H9 (cell line): ENCODE measurements at regions not wholly inside any gene's neighbourhood (a gene's known extent, or its start where the extent isn't known, plus 50 kb on each side); places are given as distances from the start of the nearest gene placed in this dataset.

Experiments used
- DNase-seq: peaks from one replicate; pipeline ENCODE4 v3.0.0-alpha.2; 2017
- H2AFZ ChIP-seq: one replicate; pipeline ENCODE4 v1.6.1; 2013; ENCODE audit warnings: mild to moderate bottlenecking, low read length, control low read depth, moderate library complexity
- H2AK5ac ChIP-seq: 2 replicates; pipeline ENCODE4 v1.6.1; 2013; ENCODE audit warnings: low read length, control low read depth, mixed read lengths; ENCODE audit not compliant: insufficient read length
- H2BK120ac ChIP-seq: one replicate; pipeline ENCODE4 v1.6.1; 2013; ENCODE audit warnings: low read depth, mild to moderate bottlenecking, low read length, control low read depth, inconsistent platforms; ENCODE audit not compliant: poor library complexity, severe bottlenecking
- H2BK12ac ChIP-seq: 2 replicates; pipeline ENCODE4 v1.6.1; 2013; ENCODE audit warnings: low read length, control low read depth, mixed read lengths, low read depth; ENCODE audit not compliant: insufficient read length
- H2BK15ac ChIP-seq: 2 replicates; pipeline ENCODE4 v1.6.1; 2013; ENCODE audit warnings: low read depth, low read length, control low read depth
- H2BK20ac ChIP-seq: one replicate; pipeline ENCODE4 v1.6.1; 2013; ENCODE audit warnings: low read depth, mild to moderate bottlenecking, low read length, control low read depth, inconsistent platforms; ENCODE audit not compliant: poor library complexity, severe bottlenecking
- H2BK5ac ChIP-seq: 2 replicates; pipeline ENCODE4 v1.6.1; 2013; ENCODE audit warnings: low read length, control low read depth, mixed read lengths; ENCODE audit not compliant: insufficient read length
- H3K14ac ChIP-seq: 2 replicates; pipeline ENCODE4 v1.6.1; 2013; ENCODE audit warnings: low read length, control low read depth; ENCODE audit not compliant: insufficient read depth
- H3K18ac ChIP-seq: 2 replicates; pipeline ENCODE4 v1.6.1; 2013; ENCODE audit warnings: low read depth, mild to moderate bottlenecking, mixed read lengths, low read length, control low read depth; ENCODE audit not compliant: insufficient read length
- H3K23ac ChIP-seq: 2 replicates; pipeline ENCODE4 v1.6.1; 2013; ENCODE audit warnings: low read length, control low read depth, mixed read lengths, low read depth; ENCODE audit not compliant: insufficient read length
- H3K23me2 ChIP-seq: 2 replicates; pipeline ENCODE4 v1.6.1; 2013; ENCODE audit warnings: low read depth, mild to moderate bottlenecking, mixed read lengths, low read length, control low read depth; ENCODE audit not compliant: insufficient read length, poor library complexity, severe bottlenecking
- H3K27ac ChIP-seq: 2 replicates; pipeline ENCODE4 v1.5.1; 2013; ENCODE audit warnings: low read length, control low read depth, mixed read lengths, low read depth; ENCODE audit not compliant: insufficient read length
- H3K27me3 ChIP-seq: 2 replicates; pipeline ENCODE4 v1.6.1; 2013; ENCODE audit warnings: low read length, control low read depth, inconsistent platforms; ENCODE audit not compliant: insufficient read depth
- H3K4ac ChIP-seq: 2 replicates; pipeline ENCODE4 v1.6.1; 2013; ENCODE audit warnings: low read depth, mild to moderate bottlenecking, control low read depth, inconsistent platforms, low read length, moderate library complexity
- H3K4me1 ChIP-seq: 2 replicates; pipeline ENCODE4 v1.6.1; 2013; ENCODE audit warnings: low read length, control low read depth, inconsistent platforms; ENCODE audit not compliant: insufficient read depth
- H3K4me2 ChIP-seq: 2 replicates; pipeline ENCODE4 v1.6.1; 2013; ENCODE audit warnings: low read length, control low read depth, mixed read lengths; ENCODE audit not compliant: insufficient read length, insufficient read depth
- H3K56ac ChIP-seq: 2 replicates; pipeline ENCODE4 v1.6.1; 2013; ENCODE audit warnings: low read depth, mild to moderate bottlenecking, mixed read lengths, low read length, control low read depth; ENCODE audit not compliant: insufficient read length
- H3K79me1 ChIP-seq: 2 replicates; pipeline ENCODE4 v1.6.1; 2013; ENCODE audit warnings: low read depth, mild to moderate bottlenecking, moderate library complexity, low read length, control low read depth, inconsistent platforms; ENCODE audit not compliant: insufficient read depth, poor library complexity, severe bottlenecking
- H3K79me2 ChIP-seq: 2 replicates; pipeline ENCODE4 v1.6.1; 2013; ENCODE audit warnings: low read length, control low read depth, inconsistent platforms; ENCODE audit not compliant: insufficient read depth
- H3K9ac ChIP-seq: 2 replicates; pipeline ENCODE4 v1.6.1; 2013; ENCODE audit warnings: low read length, control low read depth, mixed read lengths; ENCODE audit not compliant: insufficient read length; ENCODE audit errors: extremely low read depth
- H3K9me3 ChIP-seq: one replicate; pipeline ENCODE4 v1.6.1; 2013; ENCODE audit warnings: low read depth, low read length, inconsistent platforms; ENCODE audit not compliant: control insufficient read depth
- H3T11ph ChIP-seq: one replicate; pipeline ENCODE4 v1.6.1; 2013; ENCODE audit warnings: mild to moderate bottlenecking, low read length, control low read depth, inconsistent platforms
- H4K20me1 ChIP-seq: one replicate; pipeline ENCODE4 v1.6.1; 2013; ENCODE audit not compliant: control insufficient read depth, insufficient read length, insufficient read depth
- H4K5ac ChIP-seq: 2 replicates; pipeline ENCODE4 v1.6.1; 2013; ENCODE audit warnings: low read depth, mild to moderate bottlenecking, mixed read lengths, low read length, control low read depth; ENCODE audit not compliant: insufficient read length
- H4K8ac ChIP-seq: replicated peaks from 2 replicates; pipeline ENCODE4 v1.6.1; 2013; ENCODE audit warnings: low read length, control low read depth, mixed read lengths, low read depth; ENCODE audit not compliant: insufficient read length
- H4K91ac ChIP-seq: 2 replicates; pipeline ENCODE4 v1.6.1; 2013; ENCODE audit warnings: low read depth, mild to moderate bottlenecking, moderate library complexity, mixed read lengths, low read length, control low read depth; ENCODE audit not compliant: insufficient read length
- H3K27ac Mint-ChIP-seq, 3 experiments: 2 replicates in 2 of 3; 3 replicates in 1 of 3; pipeline ENCODE4 v1.8.0; 2020 to 2021; ENCODE audit warnings: mixed read lengths in 3 of 3, mild to moderate bottlenecking in 1 of 3, moderate library complexity in 1 of 3
- H3K27me3 Mint-ChIP-seq: 2 replicates; pipeline ENCODE4 v1.8.0; 2021; ENCODE audit warnings: low read depth, mild to moderate bottlenecking, moderate library complexity, mixed read lengths
- H3K36me3 Mint-ChIP-seq, 3 experiments: 2 replicates in 2 of 3; 3 replicates in 1 of 3; pipeline ENCODE4 v1.8.0; 2020 to 2021; ENCODE audit warnings: low read depth in 3 of 3, mixed read lengths in 3 of 3; ENCODE audit not compliant: insufficient read depth in 1 of 3
- H3K4me1 Mint-ChIP-seq, 2 experiments: 2 replicates each; pipeline ENCODE4 v1.8.0; 2020; ENCODE audit warnings: mixed read lengths in 2 of 2
- H3K4me3 Mint-ChIP-seq, 2 experiments: 2 replicates in 1 of 2; 3 replicates in 1 of 2; pipeline ENCODE4 v1.8.0; 2020 to 2021; ENCODE audit warnings: mild to moderate bottlenecking in 2 of 2, mixed read lengths in 2 of 2, moderate library complexity in 1 of 2
- H3K9me3 Mint-ChIP-seq, 2 experiments: 2 replicates in 1 of 2; 3 replicates in 1 of 2; pipeline ENCODE4 v1.8.0; 2020; ENCODE audit warnings: mild to moderate bottlenecking in 2 of 2, mixed read lengths in 2 of 2, moderate library complexity in 1 of 2
- WGBS: extraction: QIAGEN DNeasy Blood & Tissue Kit; methylation state at CpG from one replicate; pipeline ENCODE4 v1.1.7; 2013; ENCODE audit warnings: missing lambda C conversion rate, low lambda C conversion rate, mixed read lengths; ENCODE audit not compliant: insufficient read length; ENCODE audit errors: extremely low coverage; 5-methylcytosine and 5-hydroxymethylcytosine counted together
- TF ChIP-seq, protein P1 (sequence below): fragments of 200-600 bp; sonication (generic); conservative IDR thresholded peaks from 3 replicates; pipeline ENCODE4 v1.8.0; 2021; ENCODE audit warnings: antibody characterized with exemption, mild to moderate bottlenecking

- Histone ChIP-seq H2BK12ac (no peak overlapping the region), H2AFZ (no peak overlapping the region), H3K27ac (no peak overlapping the region), H3T11ph (no peak overlapping the region), H3K79me1 (no peaks in the 10 kb centered on the region), H2BK15ac (no peak overlapping the region), H4K20me1 (no peaks in the 10 kb centered on the region), H3K9me3 (no peaks in the 10 kb centered on the region), H2BK120ac (no peak overlapping the region), H3K18ac (no peak overlapping the region), H3K23me2 (no peaks in the 10 kb centered on the region), H2AK5ac (no peak overlapping the region), H3K79me2 (no peaks in the 10 kb centered on the region), H3K14ac (no peak overlapping the region), H3K4ac (no peak overlapping the region), H2BK5ac (no peak overlapping the region), H3K27me3 (no peaks in the 10 kb centered on the region), H2BK20ac (no peak overlapping the region), H3K4me2 (no peak overlapping the region), H4K91ac (no peak overlapping the region), H3K56ac (no peak overlapping the region), H3K4me1 (no peaks in the 10 kb centered on the region), H3K23ac (no peak overlapping the region), H4K8ac (no peak overlapping the region), H3K9ac (no peak overlapping the region), H4K5ac (no peak overlapping the region)
- peaks cover 29 to 44% of the 10 kb centered on the region in 2 experiments for H3K9me3 Mint-ChIP-seq
- peaks cover 16 to 45% (median 22%) of the 10 kb centered on the region in 3 experiments for H3K36me3 Mint-ChIP-seq
- H3K4me3 Mint-ChIP-seq: no peak overlapping the region
- DNase-seq: no peak
- H3K27me3 Mint-ChIP-seq: no peaks in the 10 kb centered on the region
- TF ChIP-seq, protein P1, sequence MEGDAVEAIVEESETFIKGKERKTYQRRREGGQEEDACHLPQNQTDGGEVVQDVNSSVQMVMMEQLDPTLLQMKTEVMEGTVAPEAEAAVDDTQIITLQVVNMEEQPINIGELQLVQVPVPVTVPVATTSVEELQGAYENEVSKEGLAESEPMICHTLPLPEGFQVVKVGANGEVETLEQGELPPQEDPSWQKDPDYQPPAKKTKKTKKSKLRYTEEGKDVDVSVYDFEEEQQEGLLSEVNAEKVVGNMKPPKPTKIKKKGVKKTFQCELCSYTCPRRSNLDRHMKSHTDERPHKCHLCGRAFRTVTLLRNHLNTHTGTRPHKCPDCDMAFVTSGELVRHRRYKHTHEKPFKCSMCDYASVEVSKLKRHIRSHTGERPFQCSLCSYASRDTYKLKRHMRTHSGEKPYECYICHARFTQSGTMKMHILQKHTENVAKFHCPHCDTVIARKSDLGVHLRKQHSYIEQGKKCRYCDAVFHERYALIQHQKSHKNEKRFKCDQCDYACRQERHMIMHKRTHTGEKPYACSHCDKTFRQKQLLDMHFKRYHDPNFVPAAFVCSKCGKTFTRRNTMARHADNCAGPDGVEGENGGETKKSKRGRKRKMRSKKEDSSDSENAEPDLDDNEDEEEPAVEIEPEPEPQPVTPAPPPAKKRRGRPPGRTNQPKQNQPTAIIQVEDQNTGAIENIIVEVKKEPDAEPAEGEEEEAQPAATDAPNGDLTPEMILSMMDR: no peak
- 0 out of 4 replicates have a peak, but pooled peaks cover 0 to 4% of the 10 kb centered on the region in 2 experiments for H3K4me1 Mint-ChIP-seq
- WGBS: no CpG with 5 or more reads among the region's 1 CpG
- H3K27ac Mint-ChIP-seq: no peak overlapping the region
These were observed 324.8 kb downstream of the RWDD3 start for GRCh38 chr1:95558791-95559190.
